ENCODE measurements at regions not wholly inside any gene's neighbourhood (a gene's known extent, or its start where the extent isn't known, plus 50 kb on each side); places are given as distances from the start of the nearest gene placed in this dataset.

DNA sequence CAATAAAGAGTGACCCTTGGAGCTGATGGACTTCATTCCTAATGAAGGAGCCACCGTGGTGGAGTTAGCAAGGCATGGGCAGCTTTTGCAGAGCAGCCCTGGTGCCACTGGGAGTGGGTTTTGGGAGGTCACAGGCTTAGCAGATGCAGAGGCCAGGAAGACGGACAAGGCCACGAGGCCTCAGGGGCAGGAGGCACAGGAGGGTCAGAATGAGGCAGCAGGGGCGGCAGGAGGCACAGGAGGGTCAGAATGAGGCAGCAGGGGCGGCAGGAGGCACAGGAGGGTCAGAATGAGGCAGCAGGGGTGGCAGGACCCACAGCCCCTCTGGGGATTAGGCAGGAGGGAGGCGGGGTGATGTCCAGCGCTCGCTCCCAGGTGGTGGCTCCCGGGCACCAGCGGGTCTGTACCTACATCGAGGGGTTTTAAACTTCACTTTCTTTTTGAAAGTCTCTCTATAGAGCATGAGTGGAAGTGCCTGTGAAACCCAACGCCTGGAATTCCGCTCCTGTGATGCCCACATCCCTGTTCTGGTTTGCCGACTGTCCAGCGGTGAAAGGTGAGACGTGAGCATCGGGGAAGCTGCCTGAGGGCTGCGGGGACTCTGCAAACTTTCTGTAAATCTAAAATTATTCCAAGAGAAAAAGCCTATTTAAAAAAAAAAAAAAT, 521.6 kb downstream of the BRD1 start:
- TF ChIP-seq, protein P1, sequence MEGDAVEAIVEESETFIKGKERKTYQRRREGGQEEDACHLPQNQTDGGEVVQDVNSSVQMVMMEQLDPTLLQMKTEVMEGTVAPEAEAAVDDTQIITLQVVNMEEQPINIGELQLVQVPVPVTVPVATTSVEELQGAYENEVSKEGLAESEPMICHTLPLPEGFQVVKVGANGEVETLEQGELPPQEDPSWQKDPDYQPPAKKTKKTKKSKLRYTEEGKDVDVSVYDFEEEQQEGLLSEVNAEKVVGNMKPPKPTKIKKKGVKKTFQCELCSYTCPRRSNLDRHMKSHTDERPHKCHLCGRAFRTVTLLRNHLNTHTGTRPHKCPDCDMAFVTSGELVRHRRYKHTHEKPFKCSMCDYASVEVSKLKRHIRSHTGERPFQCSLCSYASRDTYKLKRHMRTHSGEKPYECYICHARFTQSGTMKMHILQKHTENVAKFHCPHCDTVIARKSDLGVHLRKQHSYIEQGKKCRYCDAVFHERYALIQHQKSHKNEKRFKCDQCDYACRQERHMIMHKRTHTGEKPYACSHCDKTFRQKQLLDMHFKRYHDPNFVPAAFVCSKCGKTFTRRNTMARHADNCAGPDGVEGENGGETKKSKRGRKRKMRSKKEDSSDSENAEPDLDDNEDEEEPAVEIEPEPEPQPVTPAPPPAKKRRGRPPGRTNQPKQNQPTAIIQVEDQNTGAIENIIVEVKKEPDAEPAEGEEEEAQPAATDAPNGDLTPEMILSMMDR (conservative IDR thresholded peaks at IDR 0.05; ENCODE audit: low read length) = no peak
- TF ChIP-seq EZH2phosphoT487 (IDR thresholded peaks at IDR 0.05; ENCODE audit: borderline replicate concordance) = no peak
